Endothelial cell (in vitro differentiated cells): ENCODE measurements at regions not wholly inside any gene's neighbourhood (a gene's known extent, or its start where the extent isn't known, plus 50 kb on each side); places are given as distances from the start of the nearest gene placed in this dataset.
A peak's percentile ranks its signal among the peaks of the same experiment; 100 is the strongest.

Source experiments
- DNase-seq: peaks from one replicate; pipeline ENCODE4 v3.0.0; 2021; ENCODE audit warnings: low spot score
- H3K27ac Mint-ChIP-seq: one replicate; pipeline ENCODE4 v1.8.0; 2021; ENCODE audit warnings: mixed read lengths, inconsistent platforms; ENCODE audit not compliant: unreplicated experiment
- H3K27me3 Mint-ChIP-seq: one replicate; pipeline ENCODE4 v1.8.0; 2021; ENCODE audit warnings: mild to moderate bottlenecking, moderate library complexity, mixed read lengths, inconsistent platforms; ENCODE audit not compliant: unreplicated experiment
- H3K36me3 Mint-ChIP-seq: one replicate; pipeline ENCODE4 v1.8.0; 2021; ENCODE audit warnings: mild to moderate bottlenecking, low read depth, mixed read lengths, inconsistent platforms; ENCODE audit not compliant: unreplicated experiment
- H3K4me1 Mint-ChIP-seq: one replicate; pipeline ENCODE4 v1.8.0; 2021; ENCODE audit warnings: mild to moderate bottlenecking, mixed read lengths, inconsistent platforms; ENCODE audit not compliant: unreplicated experiment
- H3K4me3 Mint-ChIP-seq: one replicate; pipeline ENCODE4 v1.8.0; 2021; ENCODE audit warnings: mild to moderate bottlenecking, mixed read lengths, inconsistent platforms; ENCODE audit not compliant: unreplicated experiment
- H3K9me3 Mint-ChIP-seq: one replicate; pipeline ENCODE4 v1.8.0; 2021; ENCODE audit warnings: mixed read lengths, inconsistent platforms; ENCODE audit not compliant: unreplicated experiment
- CTCF ChIP-seq: fragments of 200-600 bp; sonication (generic); IDR thresholded peaks from one replicate; pipeline ENCODE4 v1.5.0; 2021; ENCODE audit warnings: antibody characterized with exemption; ENCODE audit not compliant: unreplicated experiment

DNA sequence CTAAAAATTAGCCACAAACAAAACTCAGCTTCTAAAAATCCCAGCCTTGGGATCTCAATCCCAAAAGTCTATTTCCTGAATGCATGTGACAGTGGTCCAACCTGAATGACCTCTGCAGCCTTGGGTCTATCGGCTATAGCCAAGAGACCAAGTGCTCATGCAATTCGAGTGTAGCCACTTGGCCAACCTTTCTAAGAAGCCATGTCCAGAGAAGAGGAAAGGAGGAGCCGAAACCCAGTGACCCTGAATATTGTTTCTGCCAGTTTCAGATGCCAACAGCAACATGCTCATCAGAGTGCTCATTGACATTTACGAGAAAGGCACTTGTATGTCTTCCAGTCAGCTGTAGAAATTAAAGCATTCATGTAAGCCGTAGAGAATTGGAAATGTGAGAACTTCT, 1231.9 kb downstream of the NLGN4Y start:
- Mint-ChIP-seq H3K4me1 (no peaks in the 10 kb centered on the region), H3K27ac (no peak overlapping the region), H3K9me3 (no peaks in the 10 kb centered on the region), H3K36me3 (no peaks in the 10 kb centered on the region), H3K27me3 (no peaks in the 10 kb centered on the region), H3K4me3 (no peak overlapping the region)
- DNase-seq = no peak
- TF ChIP-seq CTCF = no peak

GRCh38 chrY:15773579-15773978, 1249.2 kb downstream of the NLGN4Y start:
- no peak overlapping the region for H3K27ac Mint-ChIP-seq
- H3K36me3 Mint-ChIP-seq = no peaks in the 10 kb centered on the region
- TF ChIP-seq CTCF = no peak
- DNase-seq = no peak
- no peak overlapping the region for H3K4me3 Mint-ChIP-seq
- no peaks in the 10 kb centered on the region for H3K9me3 Mint-ChIP-seq
- peaks cover 2% of the 10 kb centered on the region for H3K4me1 Mint-ChIP-seq
- peaks cover 2% of the 10 kb centered on the region for H3K27me3 Mint-ChIP-seq

DNA sequence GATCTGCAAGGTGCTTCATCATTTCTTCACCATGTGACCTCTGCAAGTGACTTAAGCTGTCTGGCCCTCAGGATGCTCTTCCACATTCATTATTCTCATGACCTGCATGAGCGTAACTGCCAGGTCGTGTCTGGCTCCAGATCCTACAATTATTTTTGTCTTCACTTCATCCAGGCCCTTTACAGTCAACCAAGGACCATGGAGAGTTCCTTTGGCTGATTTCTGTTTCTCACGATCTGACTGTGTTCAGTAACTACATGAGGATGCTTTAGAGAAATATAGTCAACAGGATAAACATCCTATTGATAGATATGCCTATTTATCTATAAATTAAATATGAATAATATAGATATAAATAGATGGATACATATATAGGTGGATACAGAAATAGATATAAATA, 1251.6 kb downstream of the NLGN4Y start:
- H3K27ac Mint-ChIP-seq = no peak overlapping the region
- TF ChIP-seq CTCF = no peak
- peaks cover 2% of the 10 kb centered on the region for H3K27me3 Mint-ChIP-seq
- no peak overlapping the region for H3K4me3 Mint-ChIP-seq
- no peaks in the 10 kb centered on the region for H3K36me3 Mint-ChIP-seq
- peaks cover 2% of the 10 kb centered on the region for H3K4me1 Mint-ChIP-seq
- no peak for DNase-seq
- no peaks in the 10 kb centered on the region for H3K9me3 Mint-ChIP-seq

DNA sequence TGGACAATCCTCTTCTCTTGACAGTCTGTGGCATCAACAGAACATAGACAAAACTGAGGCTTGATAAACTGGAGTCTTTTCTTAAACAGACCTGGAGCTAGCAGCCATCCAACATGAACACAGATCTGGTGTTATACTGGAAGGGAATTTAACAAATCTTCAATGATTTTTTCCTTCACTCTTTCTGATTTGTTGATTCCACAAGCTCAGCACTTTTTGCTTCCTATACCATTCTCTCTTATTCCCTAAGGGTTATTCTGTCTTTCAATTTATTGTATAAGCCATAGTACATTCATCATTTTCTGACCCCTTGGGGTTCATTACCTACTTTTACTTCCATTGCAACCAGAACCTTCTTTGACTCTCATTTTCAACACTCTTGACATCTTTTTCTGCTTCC, 1255.6 kb downstream of the NLGN4Y start:
- Mint-ChIP-seq H3K27ac (no peak overlapping the region), H3K4me3 (no peak overlapping the region), H3K27me3 (no peaks in the 10 kb centered on the region), H3K9me3 (no peaks in the 10 kb centered on the region), H3K36me3 (no peaks in the 10 kb centered on the region), H3K4me1 (no peaks in the 10 kb centered on the region)
- DNase-seq = no peak
- TF ChIP-seq CTCF = no peak

GRCh38 chrY:15800021-15800420, 1275.7 kb downstream of the NLGN4Y start:
- no peak for DNase-seq

More at GRCh38 chrY:15800021-15800420, 1275.7 kb downstream of the NLGN4Y start:
- no peaks in the 10 kb centered on the region for H3K9me3 Mint-ChIP-seq
- peak overlapping the region; percentile 30 for H3K27ac Mint-ChIP-seq
- no peak for TF ChIP-seq CTCF
- no peak overlapping the region for H3K4me3 Mint-ChIP-seq
- peaks cover 9% of the 10 kb centered on the region for H3K4me1 Mint-ChIP-seq
- no peaks in the 10 kb centered on the region for H3K36me3 Mint-ChIP-seq
- no peaks in the 10 kb centered on the region for H3K27me3 Mint-ChIP-seq
